ENCODE measurements at regions not wholly inside any gene's neighbourhood (a gene's known extent, or its start where the extent isn't known, plus 50 kb on each side); places are given as distances from the start of the nearest gene placed in this dataset.

DNA sequence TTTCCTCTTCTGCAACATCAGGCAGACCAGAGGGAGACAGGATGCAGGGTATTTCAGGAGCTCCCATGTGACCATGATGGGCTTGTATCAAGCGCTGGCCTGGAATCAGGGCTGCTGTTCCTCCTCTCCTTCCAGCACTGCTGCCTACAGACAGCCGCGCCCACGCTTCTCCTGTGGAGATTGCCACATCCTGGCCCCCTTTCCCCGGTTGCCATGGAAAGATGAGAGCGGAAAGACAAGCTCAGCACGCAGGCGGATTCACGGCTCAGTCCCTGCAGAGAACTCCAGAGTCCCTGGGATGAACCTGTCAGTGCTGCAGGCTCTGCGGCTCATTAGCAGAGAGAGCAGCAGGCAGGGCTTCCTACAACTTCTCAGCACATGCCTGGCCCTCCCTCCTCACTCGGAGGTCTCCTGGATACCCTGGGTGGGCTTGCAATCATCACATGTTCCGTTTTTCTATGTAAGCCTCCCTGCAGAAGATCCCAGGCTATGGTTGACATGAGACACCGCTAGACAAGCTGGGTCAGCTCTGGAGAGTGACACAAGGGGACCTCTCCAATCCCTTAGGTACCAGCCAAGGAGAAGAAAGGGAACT is 497.8 kb upstream of the MYT1L start:
- peak; percentile 87 for DNase-seq (ENCODE audit: low spot score)

DNA sequence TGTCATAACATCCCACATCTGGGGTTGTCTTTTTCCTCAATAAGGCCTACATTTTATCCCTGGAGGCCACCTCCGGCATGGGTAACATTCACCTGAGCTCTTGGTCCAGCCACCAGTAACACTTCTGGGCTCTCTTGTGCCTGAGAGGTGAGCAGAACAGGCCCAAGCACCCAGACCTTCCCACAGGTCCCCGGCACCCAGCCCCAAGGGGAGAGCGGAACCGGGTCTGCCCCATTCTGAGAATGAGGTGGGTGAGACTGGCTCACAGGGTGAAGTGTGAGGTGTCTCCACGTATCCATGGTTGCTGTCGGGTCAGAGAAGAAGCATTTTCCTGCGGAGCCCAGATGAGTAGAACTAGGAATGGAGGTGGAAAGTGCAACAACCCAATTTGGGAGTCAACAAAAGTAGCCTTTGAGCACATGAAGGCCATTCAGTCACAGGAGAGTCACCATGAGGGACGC is 496.7 kb upstream of the MYT1L start:
- no peak for DNase-seq (ENCODE audit: low spot score)

DNA sequence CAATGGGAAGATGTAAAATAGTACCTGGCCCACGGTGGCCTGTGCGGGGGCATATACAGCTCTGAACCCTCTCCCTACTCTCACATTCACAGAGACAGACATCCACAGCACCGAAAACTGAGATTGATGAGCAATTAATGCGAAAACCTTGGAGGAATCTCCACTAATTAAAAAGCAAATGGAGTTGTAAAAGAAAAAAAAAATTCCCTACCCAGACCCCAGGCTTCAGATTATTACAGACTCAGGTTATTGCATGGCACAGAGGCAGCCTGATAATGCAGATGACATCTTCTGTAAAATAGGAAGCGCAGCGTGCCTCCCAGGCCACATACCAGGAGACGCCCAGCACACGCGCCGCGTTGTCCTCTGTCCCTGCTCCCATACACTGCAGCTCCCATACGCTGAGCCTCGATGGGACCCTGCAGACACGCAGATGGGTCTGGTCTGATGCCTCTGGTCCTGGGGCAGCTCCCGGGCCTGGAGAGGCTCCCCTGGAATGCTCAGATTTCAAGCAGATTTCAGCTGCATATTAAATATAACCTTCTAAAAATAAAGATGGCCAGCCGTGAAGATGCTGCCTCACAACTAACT is 496.1 kb upstream of the MYT1L start:
- no peak for DNase-seq (ENCODE audit: low spot score)

DNA sequence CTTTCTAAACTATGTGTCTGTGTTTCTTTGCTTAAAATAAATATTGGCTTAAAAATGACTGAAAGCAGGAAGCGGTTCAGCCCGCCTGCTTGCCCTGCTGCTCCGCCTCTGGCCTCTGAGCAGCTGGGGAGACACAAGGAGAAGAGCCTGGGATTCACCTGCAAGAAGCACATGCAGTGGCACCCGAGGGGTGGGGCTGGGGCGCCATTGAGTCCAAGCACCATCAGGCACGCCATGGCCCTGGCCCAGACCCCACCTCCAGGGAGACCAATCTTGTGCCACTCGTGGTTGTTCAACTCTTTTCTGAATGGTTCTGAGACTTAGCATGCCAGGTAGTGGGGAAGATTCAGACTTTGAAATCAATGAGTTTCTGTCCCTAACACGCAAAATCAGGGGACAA is 495.5 kb upstream of the MYT1L start:
- DNase-seq (ENCODE audit: low spot score): no peak

DNA sequence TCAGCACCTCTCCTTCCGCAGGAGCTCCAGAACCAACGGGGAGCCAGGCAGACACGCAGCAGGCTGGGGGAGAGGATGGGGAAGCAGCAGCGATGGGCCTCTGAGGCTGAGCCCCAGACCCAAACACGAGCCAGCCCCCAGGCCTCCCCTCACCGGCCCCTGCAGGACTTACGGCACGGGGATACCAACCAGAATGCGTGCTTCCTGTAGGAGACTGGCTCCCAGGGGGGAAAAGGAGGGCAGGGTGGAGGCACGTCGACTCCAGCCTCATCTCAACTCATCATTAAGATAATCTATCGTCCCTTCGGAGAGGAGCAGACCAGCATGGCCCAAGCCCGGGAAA is 495.1 kb upstream of the MYT1L start:
- DNase-seq (ENCODE audit: low spot score): no peak

DNA sequence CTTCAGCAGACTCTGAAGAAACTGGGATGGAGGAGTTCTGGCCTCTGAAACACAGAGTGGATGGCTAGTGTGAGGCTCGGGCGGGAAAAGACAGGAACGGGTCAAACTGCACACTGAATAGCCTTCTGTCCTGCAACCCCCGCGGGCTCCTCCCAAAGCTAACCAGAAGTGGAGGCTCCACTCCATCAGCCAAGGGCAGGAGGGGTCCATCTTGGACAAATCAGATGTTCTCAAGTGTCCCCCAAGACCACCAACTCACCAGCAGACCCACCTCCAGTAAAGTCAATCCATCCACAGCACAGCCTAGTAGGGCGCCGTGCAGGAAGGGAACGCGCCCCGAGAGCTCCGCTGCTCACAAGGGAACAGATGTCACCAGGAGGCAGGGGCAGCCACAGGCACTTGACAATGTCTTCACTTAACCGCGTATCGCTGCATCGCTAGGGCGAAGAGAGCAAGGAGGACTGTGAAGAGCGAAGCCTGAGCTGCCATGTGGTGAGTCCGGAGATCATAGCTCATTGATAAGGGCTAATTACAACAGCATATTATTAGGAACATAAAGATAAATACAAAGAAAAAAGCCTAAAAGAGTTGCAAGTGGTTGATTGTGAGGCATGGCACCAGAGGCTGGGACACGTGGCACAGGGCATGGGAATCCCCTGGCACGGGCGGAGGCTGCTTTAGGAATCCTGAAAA is 494.6 kb upstream of the MYT1L start:
- DNase-seq (ENCODE audit: low spot score): no peak

DNA sequence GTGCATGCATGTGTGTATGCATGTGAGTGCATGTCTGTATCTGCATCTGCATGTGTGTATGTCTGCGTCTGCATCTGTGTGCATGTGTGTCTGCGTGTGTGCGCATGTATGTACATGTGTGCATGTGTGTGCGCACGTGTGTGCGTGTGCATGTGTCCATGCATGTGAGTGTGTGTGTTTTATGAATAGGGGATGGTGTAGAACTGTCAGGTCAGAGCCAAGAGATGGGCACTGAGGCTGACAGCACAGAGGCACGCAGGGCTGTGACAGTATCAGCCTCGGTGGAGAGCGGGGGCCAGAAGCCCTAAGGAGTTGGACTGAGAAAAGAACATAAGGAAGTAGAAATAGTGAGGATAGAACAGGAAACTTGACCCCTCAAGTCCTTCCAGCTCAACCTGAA is 494.0 kb upstream of the MYT1L start:
- no peak for DNase-seq (ENCODE audit: low spot score)

DNA sequence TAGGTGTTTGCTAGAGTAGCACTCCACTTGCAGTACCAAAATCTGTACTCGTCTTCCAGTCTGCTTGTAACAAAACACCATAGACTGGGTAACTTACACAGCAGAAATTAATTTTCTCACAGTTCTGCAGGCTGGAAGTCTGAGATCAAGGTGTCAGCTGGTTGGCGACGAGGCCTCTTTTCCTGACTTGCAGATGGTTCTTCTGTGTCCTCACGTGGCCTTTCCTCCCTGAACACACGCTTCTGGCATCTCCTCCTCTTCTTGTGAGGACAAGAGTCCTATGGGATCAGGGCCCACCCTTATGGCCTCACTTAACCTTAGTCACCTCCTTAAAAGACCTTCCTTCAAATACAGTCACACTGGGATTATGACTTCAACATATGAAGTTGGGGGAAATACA is 493.5 kb upstream of the MYT1L start:
- no peak for DNase-seq (ENCODE audit: low spot score)

DNA sequence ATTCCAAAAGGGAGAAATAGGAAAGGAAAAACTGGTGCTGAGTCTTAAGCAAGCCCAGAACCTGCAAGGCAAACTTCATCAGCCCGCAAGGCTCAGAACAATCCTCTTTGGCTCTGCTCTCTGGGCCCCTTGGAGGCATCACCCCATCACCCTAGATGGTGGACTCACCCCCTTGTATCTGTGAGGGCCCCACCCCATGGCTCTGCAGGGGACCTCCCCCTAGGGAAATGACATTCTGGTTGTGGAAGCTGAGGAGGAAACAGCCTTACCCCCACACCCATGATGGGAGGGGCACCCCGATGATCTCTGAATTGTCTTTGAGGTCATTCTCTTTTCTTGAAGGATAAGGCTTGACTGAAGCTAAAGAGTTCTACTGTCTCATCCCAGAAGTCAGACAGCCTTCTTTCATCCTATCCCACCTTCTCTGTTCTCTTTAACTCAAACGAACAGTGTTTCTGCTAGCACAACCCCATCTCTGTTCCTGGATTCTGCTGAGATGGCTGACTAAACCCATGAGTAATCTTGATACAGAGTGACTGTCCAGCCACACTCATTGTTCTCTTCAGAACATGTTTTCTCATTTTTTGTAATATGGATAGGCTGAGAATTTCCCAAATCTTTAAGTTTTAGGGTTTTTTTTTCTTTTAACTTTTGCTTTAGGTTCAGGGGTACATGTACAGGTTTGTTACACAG is 492.1 kb upstream of the MYT1L start:
- DNase-seq (ENCODE audit: low spot score): no peak

DNA sequence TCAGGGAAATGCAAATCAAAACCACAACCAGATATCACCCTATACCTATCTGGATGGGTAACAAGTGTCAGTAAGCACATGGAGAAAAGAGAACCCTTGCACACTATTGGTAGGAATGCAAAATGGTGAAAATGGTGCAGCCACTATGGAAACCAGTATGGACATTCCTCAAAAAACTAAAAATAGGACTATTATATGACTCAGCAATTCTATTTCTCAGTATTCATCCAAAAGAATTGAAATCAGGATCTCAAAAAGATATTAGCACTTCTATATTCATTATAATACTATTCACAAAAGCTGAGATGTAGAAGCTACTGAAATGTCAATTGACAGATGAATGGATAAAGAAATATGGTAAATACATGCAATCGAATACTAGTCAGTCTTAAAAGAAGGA is 491.1 kb upstream of the MYT1L start:
- DNase-seq (ENCODE audit: low spot score): no peak

DNA sequence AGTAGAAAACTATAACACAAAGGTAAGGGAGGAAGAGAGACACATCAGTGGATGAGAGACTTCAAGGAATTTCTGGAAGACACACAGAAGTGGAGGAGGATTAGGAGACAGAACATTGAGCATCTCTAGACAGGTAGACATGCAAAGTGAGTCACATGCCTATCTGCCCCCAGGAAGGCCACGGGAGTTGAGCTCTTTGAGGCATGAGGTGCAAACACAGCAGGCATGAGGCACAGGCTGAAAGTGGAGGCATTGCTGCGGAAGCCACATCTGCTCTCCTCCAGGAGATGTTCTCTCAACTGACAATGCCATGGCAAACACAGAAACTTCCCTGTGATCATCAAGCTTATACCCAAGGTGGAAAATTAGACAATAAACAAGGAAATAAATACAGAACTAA is 481.6 kb upstream of the MYT1L start:
- no peak for DNase-seq (ENCODE audit: low spot score)

DNA sequence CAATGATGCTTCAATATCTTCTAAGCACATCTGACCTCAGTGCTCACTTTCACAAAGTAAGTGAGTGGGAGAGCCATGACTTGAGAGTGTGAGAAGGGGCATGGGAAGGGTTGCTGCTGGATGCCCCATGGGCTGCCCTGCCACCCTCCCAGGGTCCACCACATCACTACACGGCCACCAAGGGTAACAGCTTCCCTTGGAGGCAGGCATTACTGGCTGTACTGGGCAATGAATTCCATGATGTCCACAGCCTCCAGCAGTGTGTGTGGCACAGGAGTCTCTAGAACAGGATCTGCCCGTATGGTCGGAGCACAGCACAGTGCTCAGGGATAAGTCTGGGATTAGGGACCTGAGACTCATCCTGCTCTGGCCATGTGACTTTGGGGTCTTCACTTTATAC is 481.0 kb upstream of the MYT1L start:
- no peak for DNase-seq (ENCODE audit: low spot score)

DNA sequence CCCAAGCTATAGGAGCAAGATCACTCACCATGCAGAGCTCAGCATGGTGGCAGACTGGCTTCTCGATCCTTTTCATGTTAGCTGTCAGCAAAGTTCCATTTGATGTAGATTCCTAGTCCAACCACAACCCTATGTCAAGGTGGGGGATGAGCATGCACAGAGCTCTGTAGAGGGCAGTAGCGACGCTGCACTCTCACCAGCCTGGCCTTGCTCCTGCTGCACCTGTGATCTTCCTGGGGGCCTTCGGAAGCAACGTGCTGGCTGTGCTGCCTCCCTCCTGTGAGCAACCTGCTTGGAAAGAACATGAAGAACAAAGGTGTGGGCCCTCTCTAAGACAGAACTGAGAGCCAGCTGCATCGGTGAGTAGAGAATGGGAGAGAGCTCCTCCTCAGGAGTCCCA is 479.4 kb upstream of the MYT1L start:
- no peak for DNase-seq (ENCODE audit: low spot score)

DNA sequence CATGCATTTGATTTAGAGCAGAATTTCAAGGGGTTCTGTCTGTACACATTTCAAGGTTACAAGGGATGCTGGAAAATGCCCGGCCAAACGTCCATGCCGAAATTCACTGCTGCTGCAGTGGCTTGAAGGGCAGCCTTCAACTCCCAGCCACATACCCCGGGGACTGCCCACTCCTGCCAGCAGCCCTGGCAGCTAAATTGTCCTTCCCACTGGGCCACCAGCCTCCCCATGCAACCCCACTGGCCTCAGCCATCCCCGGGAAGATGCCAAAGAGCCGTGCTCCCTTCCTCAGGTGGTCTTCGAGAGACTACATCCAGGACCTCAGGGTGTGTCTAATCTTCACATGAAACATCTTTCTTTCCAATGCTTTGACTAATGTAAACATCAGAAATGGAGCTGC is 478.7 kb upstream of the MYT1L start:
- DNase-seq (ENCODE audit: low spot score): no peak

DNA sequence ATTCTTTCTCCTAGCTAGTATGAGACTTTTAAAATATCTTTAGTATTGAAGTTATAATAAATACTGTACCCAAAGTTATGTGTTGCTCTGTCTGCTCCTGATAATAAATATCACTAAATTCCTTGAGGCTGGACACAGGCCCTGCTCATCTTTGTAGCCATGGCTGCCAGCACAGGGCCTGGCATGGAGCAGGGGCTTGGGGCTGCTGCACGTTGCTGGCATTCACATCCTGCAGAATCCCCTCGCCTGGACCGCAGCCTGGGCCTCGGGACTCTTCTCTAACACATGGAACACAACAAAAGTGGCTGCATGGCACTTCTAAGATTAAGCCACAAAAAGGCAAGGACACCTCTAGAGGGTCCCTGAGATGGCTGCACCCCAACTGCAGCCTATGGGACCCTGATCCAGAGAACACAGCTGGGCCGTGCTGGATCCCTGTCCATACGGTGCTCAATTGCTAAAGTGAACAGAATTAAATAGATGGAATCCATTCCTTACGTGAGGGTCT is 477.5 kb upstream of the MYT1L start:
- no peak for DNase-seq (ENCODE audit: low spot score)

DNA sequence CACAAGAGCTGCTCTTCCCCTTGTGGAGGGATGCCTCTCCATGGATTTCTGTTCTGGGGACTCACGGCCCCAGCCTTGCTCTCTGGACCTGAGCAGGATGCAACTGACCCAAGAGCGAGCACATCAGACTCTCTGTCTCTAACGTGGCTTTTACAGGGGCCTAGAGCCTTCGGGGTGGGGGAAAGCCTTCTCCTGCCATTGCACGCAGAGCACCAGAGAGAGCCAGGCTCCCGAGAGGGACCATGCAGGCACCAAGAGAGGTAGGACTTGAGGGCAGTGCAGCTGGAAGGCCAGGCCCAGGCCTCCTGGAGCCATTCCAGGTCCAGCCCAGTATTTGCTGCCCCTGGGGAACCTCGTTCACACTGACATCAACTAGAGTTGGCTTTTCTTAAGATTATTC is 475.6 kb upstream of the MYT1L start:
- no peak for DNase-seq (ENCODE audit: low spot score)

DNA sequence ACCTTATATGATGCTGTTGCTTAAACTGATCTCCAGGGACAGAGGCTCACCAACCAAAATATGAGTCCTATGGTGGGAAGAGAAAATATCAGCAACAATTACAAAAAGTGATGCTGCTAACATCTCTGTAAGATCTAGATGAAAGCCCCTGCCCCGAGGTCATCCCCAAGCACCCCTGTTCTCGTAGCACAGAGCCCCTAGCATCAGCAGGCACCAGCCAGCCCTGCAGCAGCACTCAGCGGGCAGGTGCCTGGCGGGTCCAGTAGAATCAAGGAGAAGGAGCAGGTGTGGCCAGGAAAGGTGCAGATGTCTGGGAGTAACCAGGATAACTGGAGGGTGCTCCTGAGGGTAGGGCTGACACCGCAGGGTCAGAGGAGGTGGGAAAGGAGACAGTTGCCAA is 474.2 kb upstream of the MYT1L start:
- DNase-seq (ENCODE audit: low spot score): no peak

DNA sequence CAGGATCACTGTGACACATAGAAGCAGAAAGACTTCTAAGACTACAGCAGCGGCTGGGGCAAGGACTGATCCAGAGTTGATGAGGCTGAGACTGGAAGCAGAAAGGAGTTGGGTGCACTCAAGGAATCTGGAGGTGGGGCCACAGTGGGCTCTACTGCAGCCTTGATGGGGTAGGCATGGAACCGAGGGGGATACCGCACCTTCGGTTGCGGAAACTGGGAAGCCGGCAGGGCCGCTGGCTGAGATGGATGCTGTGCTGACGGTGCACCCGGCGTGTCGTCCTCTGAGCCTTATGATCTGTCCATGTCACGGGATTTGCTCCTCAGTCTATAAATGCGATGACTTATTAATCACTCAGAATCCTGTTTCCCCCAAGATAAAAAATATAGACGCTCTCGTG is 473.5 kb upstream of the MYT1L start:
- DNase-seq (ENCODE audit: low spot score): no peak

DNA sequence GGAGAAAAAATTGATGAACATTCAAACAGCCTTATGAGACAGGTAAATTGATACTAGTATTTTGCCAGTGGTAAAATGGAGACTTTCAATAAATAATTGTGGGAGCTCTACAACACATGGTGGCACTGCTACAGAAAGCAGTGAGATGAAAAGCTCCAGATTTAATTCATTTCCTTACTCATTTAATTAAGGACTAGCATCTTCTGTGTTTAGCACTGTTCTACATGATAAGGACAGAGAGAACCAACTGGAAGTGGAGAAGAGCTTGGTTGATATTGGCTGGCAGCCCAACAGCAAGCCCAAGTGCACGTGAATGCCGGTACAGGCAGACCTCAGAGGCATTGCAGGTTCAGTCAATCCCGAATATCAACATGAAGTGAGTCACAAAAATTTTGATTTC is 470.4 kb upstream of the MYT1L start:
- DNase-seq (ENCODE audit: low spot score): no peak

DNA sequence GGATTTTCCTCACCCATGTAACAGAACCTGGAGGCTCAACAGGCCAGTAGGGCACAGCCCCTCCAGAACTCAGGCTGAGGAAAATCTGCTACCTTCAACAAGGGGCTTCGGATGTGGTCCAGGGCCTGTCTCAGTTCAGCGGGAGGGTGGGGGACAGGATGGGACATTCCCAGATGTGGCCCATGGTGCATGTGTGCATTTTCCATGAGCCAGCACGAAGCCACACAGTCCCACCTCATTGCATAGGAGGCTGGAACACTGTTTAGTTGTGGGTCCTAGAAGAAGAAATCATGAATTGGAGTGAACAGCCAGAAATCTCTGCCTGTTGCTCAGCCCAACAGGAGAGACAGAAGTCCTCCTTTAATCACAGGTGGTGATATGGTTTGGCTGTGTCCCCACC is 469.6 kb upstream of the MYT1L start:
- no peak for DNase-seq (ENCODE audit: low spot score)

DNA sequence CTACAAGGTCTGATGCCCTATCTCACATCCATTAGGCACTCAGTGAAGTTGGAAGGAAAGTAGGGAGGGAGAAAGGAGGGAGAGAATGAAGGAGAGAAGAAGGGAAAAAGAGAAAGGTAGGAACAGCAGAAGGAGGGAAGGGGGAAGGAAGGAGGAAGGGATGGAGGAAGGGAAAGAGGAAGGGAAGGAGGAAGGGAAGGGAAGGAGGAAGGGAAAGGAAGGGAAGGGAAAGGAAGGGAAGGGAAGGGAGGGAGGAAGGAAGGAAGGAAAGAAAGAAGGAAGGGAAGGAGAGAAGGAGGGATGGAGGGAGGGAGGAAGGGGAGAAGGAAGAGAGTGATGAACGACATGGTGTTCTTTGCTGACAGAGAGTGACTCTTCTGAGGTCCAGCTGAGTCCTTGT is 468.9 kb upstream of the MYT1L start:
- no peak for DNase-seq (ENCODE audit: low spot score)

DNA sequence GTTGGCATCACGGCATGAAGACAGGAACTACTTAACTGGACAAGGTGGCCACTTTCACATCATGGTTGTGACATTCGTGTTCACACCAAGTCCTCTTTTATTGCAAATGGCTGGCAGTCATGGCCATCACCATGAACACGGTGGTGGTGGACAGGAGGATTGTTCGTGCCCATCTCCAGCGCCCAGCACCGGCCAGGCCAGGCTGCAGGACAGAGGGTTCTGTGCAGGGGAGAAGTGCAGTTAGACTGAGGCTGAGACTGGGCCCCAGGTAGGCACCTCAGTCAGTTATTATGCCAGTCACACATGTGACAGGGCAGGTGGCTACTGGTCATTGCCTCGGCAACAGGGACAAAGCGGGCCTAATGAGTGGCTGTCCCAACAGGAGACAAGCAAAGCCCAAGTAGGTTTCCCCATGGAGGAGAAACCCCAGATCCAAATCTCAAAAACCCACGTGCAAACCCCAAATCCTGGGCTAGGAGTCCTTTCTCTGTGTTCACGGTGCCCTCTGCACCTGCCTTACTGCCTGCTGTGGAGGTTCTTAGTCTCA is 468.1 kb upstream of the MYT1L start:
- no peak for DNase-seq (ENCODE audit: low spot score)

DNA sequence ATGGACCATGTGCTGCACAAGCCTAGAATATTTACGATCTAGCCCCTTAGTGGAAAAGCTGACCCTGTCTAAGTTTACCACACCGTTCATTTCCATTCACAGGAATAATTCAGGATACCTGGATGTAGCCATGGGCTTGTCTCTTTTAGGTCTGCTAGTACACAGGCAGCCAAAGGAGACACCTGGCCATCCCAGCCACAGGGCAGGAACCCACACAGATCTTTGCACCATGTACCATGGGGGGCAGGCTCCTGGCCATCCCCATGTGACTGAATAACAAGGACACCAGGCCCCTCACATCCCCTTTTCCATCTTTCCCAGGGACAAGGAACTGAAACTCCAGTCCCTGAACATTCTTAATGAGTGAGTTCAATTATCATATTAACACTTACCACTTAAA is 467.3 kb upstream of the MYT1L start:
- no peak for DNase-seq (ENCODE audit: low spot score)
